GM12864 (cell line): ENCODE measurements at regions not wholly inside any gene's neighbourhood (a gene's known extent, or its start where the extent isn't known, plus 50 kb on each side); places are given as distances from the start of the nearest gene placed in this dataset.
"Not testable (repeated sequence)": the region's sequence is repeated elsewhere in the genome, so short reads cannot be mapped to it uniquely, and the experiment has no call there.

Source experiments
- DNase-seq: peaks from one replicate; pipeline ENCODE4 v3.0.0-alpha.2; 2011; ENCODE audit warnings: low read depth
- H3K4me3 ChIP-seq: 2 replicates; pipeline ENCODE4 v1.5.1; 2011; ENCODE audit warnings: mild to moderate bottlenecking, low read depth, low read length, control low read depth
- CTCF ChIP-seq: IDR thresholded peaks from 2 replicates; pipeline ENCODE4 v1.5.1; 2011; ENCODE audit warnings: low read depth, mild to moderate bottlenecking, moderate library complexity, low read length, control low read depth, inconsistent platforms; ENCODE audit errors: missing control alignments

GRCh38 chr5:111928511-111928910 is 171.5 kb upstream of the NREP start:
- no peak for TF ChIP-seq CTCF
- no peak for DNase-seq

GRCh38 chr5:111927191-111927590 is 170.2 kb upstream of the NREP start:
- TF ChIP-seq CTCF, result no peak
- DNase-seq, result no peak
- no peak overlapping the region for H3K4me3 ChIP-seq

More at GRCh38 chr5:111928511-111928910, 171.5 kb upstream of the NREP start:
- H3K4me3 ChIP-seq, result no peak overlapping the region

- no peak overlapping the region for H3K4me3 ChIP-seq
- DNase-seq, result no peak
- no peak for TF ChIP-seq CTCF
Measured at GRCh38 chr5:111926026-111926425, 169.0 kb upstream of the NREP start.

GRCh38 chr5:111922344-111922743 is 165.3 kb upstream of the NREP start:
- no peak for DNase-seq
- no peak overlapping the region for H3K4me3 ChIP-seq
- TF ChIP-seq CTCF, result no peak

GRCh38 chr5:111921691-111922090 is 164.7 kb upstream of the NREP start:
- not testable (repeated sequence) for H3K4me3 ChIP-seq, DNase-seq

- H3K4me3 ChIP-seq, result no peak overlapping the region
- TF ChIP-seq CTCF, result no peak
- DNase-seq, result no peak
Measured at GRCh38 chr5:111914966-111915636, 158.1 kb upstream of the NREP start.

GRCh38 chr5:111902436-111902835 is 145.4 kb upstream of the NREP start:
- DNase-seq, result no peak
- H3K4me3 ChIP-seq, result no peak overlapping the region
- TF ChIP-seq CTCF, result no peak
